H1 (cell line): ENCODE measurements at regions not wholly inside any gene's neighbourhood (a gene's known extent, or its start where the extent isn't known, plus 50 kb on each side); places are given as distances from the start of the nearest gene placed in this dataset.

ENCODE experiments used
- CTCF ChIP-seq, 3 experiments: IDR thresholded peaks; 1 replicate in 2 of 3; 2 replicates in 1 of 3; pipeline versions ENCODE4 v1.5.1 to v1.6.1; 2011; ENCODE audit warnings: low read length in 3 of 3, mild to moderate bottlenecking in 3 of 3, inconsistent platforms in 2 of 3, low read depth in 1 of 3, moderate library complexity in 1 of 3; ENCODE audit not compliant: insufficient read depth in 1 of 3; ENCODE audit errors: control extremely low read depth in 1 of 3
- POU5F1 ChIP-seq: IDR thresholded peaks from 2 replicates; pipeline ENCODE4 v1.6.1; 2011; ENCODE audit warnings: low read depth, mild to moderate bottlenecking, low read length, moderate library complexity
- RNF2 ChIP-seq: fragments of 200-900, 300-1000 bp; sonication (generic); IDR thresholded peaks from 2 replicates; pipeline ENCODE4 v1.7.1; 2016; ENCODE audit warnings: borderline replicate concordance, low read depth, mild to moderate bottlenecking, antibody characterized with exemption, low read length; ENCODE audit not compliant: poor library complexity, severe bottlenecking; ENCODE audit errors: missing control alignments

GRCh38 chr9:11016081-11016480 is 403.3 kb upstream of the PTPRD start:
- no peak for TF ChIP-seq CTCF (IDR thresholded peaks at IDR 0.05; ENCODE audit: control extremely low read depth in 1 of 3, insufficient read depth in 1 of 3, low read depth in 1 of 3, low read length in 3 of 3)
- TF ChIP-seq RNF2, result no peak
- TF ChIP-seq POU5F1, result no peak
